ENCODE measurements at regions not wholly inside any gene's neighbourhood (a gene's known extent, or its start where the extent isn't known, plus 50 kb on each side); places are given as distances from the start of the nearest gene placed in this dataset.

DNA sequence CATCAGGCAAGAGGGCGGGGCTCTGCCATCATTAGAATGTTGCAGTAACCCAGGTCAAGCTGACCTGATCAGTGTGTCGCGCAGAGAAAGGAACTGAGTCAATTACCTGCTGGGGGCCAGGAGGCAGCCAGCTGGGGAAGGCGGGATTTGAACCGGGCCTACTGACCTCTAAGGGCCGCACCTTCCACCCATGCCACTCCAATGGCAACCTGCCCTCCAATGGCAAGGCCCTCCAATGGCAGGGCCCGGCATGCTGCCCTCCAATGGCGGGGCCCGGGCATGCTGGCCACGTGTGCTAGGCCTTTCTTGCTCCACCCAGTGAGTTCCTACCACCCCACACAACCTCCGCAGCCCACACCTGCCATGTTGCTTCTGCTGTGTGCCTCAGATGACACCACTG lies 407.6 kb downstream of the CTTN start:
- Histone ChIP-seq H3K9ac (no peak overlapping the region), H3K9me2 (ENCODE audit: insufficient read depth) (no peaks in the 10 kb centered on the region), H4K20me1 (ENCODE audit: insufficient read depth) (no peaks in the 10 kb centered on the region), H3K36me3 (ENCODE audit: low read depth) (no peaks in the 10 kb centered on the region), H3K4me1 (ENCODE audit: insufficient read depth) (no peaks in the 10 kb centered on the region), H3F3A (ENCODE audit: insufficient read depth) (no peaks in the 10 kb centered on the region), H2AFZ (no peak overlapping the region), H3K4me3 (no peak overlapping the region), H3K27ac (no peak overlapping the region), H3K9me3 (ENCODE audit: low read depth) (no peaks in the 10 kb centered on the region), H3K4me2 (ENCODE audit: unreplicated experiment) (no peak overlapping the region), H3K27me3 (replicated peaks; ENCODE audit: insufficient read depth) (no peaks in the 10 kb centered on the region), H3K79me2 (ENCODE audit: insufficient read depth) (no peaks in the 10 kb centered on the region)
- in situ Hi-C loops (cut with MboI), result no loop called here
- 54 to 57% methylated on average over 11 of the region's 11 CpGs for WGBS, 2 experiments (ENCODE audit: low coverage in 1 of 2, low lambda C conversion rate in 2 of 2, missing lambda C conversion rate in 2 of 2)
- TF ChIP-seq EZH2phosphoT487 (IDR thresholded peaks at IDR 0.05; ENCODE audit: insufficient read depth, low read depth) (no peak), EZH2 (IDR thresholded peaks at IDR 0.05; ENCODE audit: insufficient read depth, poor library complexity, severe bottlenecking) (no peak)
- no peak for DNase-seq

DNA sequence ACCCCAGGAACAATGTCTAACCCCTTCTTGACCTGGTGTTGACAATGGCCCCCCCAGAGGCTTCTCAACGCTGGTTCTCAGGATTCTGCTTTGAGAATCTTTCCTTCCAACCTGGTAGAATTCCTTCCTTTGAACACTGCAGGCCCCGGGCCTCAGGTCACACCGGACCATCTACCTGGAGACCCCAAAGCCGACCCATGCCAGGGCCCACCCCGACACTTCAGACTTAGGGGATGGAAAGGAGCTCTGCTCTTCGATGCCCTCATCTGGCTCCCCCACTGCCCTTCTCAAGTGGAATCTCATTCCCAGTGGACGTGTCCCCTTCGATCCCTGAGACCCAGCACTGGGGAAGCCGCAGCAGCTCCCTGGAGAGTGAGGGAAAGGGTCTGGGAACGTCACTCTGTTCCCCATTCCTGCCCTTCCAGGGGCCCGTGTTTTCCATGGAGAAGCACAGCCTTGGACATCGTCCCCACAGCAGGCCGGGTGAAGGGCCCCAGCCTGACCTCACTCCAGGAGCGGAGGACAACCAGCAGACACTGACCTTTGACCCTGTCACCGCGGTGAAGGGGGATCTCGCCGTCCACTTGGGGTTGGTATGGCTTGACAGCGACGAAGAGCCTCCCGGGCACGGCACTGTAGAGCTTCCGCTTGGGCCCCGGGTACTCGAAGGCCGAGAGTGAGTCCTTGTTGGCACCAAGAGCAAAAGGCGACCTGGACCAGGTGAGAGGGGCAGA lies 408.3 kb downstream of the CTTN start:
- H3K9ac ChIP-seq, result no peak overlapping the region
- H3K27ac ChIP-seq, result no peak overlapping the region
- no peaks in the 10 kb centered on the region for H3K9me2 ChIP-seq (ENCODE audit: insufficient read depth)
- no peaks in the 10 kb centered on the region for H3K36me3 ChIP-seq (ENCODE audit: low read depth)
- H3K79me2 ChIP-seq (ENCODE audit: insufficient read depth), result no peaks in the 10 kb centered on the region
- H3K27me3 ChIP-seq (replicated peaks; ENCODE audit: insufficient read depth), result no peaks in the 10 kb centered on the region
- H2AFZ ChIP-seq, result no peak overlapping the region
- in situ Hi-C loops (cut with MboI), result no loop called here
- TF ChIP-seq EZH2phosphoT487 (IDR thresholded peaks at IDR 0.05; ENCODE audit: insufficient read depth, low read depth) (no peak), EZH2 (IDR thresholded peaks at IDR 0.05; ENCODE audit: insufficient read depth, poor library complexity, severe bottlenecking) (no peak)
- H3K4me2 ChIP-seq (ENCODE audit: unreplicated experiment), result no peak overlapping the region
- no peaks in the 10 kb centered on the region for H3F3A ChIP-seq (ENCODE audit: insufficient read depth)
- H4K20me1 ChIP-seq (ENCODE audit: insufficient read depth), result no peaks in the 10 kb centered on the region
- 62 to 65% methylated on average over 26 to 27 of the region's 27 CpGs for WGBS, 2 experiments (ENCODE audit: low coverage in 1 of 2, low lambda C conversion rate in 2 of 2, missing lambda C conversion rate in 2 of 2)
- no peak overlapping the region for H3K4me3 ChIP-seq
- H3K9me3 ChIP-seq (ENCODE audit: low read depth), result no peaks in the 10 kb centered on the region
- no peak for DNase-seq
- H3K4me1 ChIP-seq (ENCODE audit: insufficient read depth), result no peaks in the 10 kb centered on the region

DNA sequence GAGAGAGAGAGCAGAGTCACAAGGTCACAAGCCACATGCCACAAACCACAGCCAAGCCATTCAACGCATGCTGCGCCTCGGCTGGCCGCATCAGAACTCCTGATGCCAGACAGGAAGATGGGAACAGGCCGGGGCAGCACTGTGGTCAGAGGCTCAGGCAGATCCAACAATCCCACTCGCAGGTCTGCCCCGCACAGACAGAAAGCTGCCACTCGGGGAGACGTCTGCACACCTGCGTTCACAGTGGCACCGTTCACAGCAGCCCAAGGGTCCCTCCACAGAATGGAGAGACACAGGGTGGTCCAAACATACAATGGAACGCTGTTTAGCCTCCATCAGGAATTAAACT lies 408.8 kb downstream of the CTTN start:
- in situ Hi-C loops (cut with MboI), result no loop called here
- no peak for TF ChIP-seq EZH2phosphoT487 (IDR thresholded peaks at IDR 0.05; ENCODE audit: insufficient read depth, low read depth)
- TF ChIP-seq EZH2 (IDR thresholded peaks at IDR 0.05; ENCODE audit: insufficient read depth, poor library complexity, severe bottlenecking), result no peak
- H4K20me1 ChIP-seq (ENCODE audit: insufficient read depth), result no peaks in the 10 kb centered on the region
- H3K4me3 ChIP-seq, result no peak overlapping the region
- H3K9me2 ChIP-seq (ENCODE audit: insufficient read depth), result no peaks in the 10 kb centered on the region
- no peaks in the 10 kb centered on the region for H3K27me3 ChIP-seq (replicated peaks; ENCODE audit: insufficient read depth)
- H3K9ac ChIP-seq, result no peak overlapping the region
- no peaks in the 10 kb centered on the region for H3K79me2 ChIP-seq (ENCODE audit: insufficient read depth)
- no peak overlapping the region for H2AFZ ChIP-seq
- 71 to 72% methylated on average over 12 of the region's 12 CpGs for WGBS, 2 experiments (ENCODE audit: low coverage in 1 of 2, low lambda C conversion rate in 2 of 2, missing lambda C conversion rate in 2 of 2)
- no peak overlapping the region for H3K27ac ChIP-seq
- H3K4me1 ChIP-seq (ENCODE audit: insufficient read depth), result no peaks in the 10 kb centered on the region
- H3K4me2 ChIP-seq (ENCODE audit: unreplicated experiment), result no peak overlapping the region
- no peaks in the 10 kb centered on the region for H3K36me3 ChIP-seq (ENCODE audit: low read depth)
- DNase-seq, result no peak
- no peaks in the 10 kb centered on the region for H3F3A ChIP-seq (ENCODE audit: insufficient read depth)
- H3K9me3 ChIP-seq (ENCODE audit: low read depth), result no peaks in the 10 kb centered on the region

DNA sequence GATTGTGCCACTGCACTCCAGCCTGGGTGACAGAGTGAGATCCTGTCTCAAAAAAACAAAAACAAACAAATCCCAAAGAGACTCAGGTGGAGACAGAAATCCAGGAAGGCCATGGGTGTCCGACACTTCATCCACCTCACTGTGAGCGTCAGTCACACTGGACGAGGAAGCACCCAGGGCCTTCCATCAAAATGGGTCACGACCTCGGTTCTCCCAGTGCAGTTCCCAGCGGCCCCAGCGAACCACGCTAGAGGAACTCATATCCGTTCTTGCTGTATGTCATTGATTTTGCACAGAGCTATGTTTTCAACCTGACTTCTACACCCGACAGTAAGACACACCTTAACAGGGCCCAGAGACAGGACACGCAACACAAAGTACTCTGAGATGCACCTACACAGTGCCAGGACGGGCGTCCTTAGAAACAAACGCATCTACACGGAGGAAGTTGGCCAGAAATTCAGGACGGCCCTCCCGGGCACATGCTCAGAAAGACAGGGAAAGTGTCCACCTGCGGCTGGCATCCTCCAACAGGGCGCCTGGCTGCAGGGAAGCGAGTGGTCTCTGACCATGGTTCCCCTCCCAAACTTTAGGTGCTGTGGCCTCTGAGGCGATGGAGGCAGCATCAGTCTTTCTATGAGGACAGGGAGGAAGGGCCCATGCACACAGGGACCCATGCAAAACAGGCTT lies 410.5 kb downstream of the CTTN start:
- Histone ChIP-seq H3K36me3 (ENCODE audit: low read depth) (no peaks in the 10 kb centered on the region), H3K9me2 (ENCODE audit: insufficient read depth) (no peaks in the 10 kb centered on the region), H3K27ac (no peak overlapping the region), H3K9ac (no peak overlapping the region), H3K4me2 (ENCODE audit: unreplicated experiment) (no peak overlapping the region), H3K79me2 (ENCODE audit: insufficient read depth) (no peaks in the 10 kb centered on the region), H3K4me1 (ENCODE audit: insufficient read depth) (no peaks in the 10 kb centered on the region), H4K20me1 (ENCODE audit: insufficient read depth) (no peaks in the 10 kb centered on the region), H3K27me3 (replicated peaks; ENCODE audit: insufficient read depth) (no peaks in the 10 kb centered on the region), H3K4me3 (no peak overlapping the region), H3F3A (ENCODE audit: insufficient read depth) (no peaks in the 10 kb centered on the region), H3K9me3 (ENCODE audit: low read depth) (no peaks in the 10 kb centered on the region), H2AFZ (no peak overlapping the region)
- in situ Hi-C loops (cut with MboI), result no loop called here
- WGBS, 2 experiments (ENCODE audit: low coverage in 1 of 2, low lambda C conversion rate in 2 of 2, missing lambda C conversion rate in 2 of 2), result 68 to 70% methylated on average over 21 of the region's 21 CpGs
- no peak for DNase-seq
- TF ChIP-seq EZH2phosphoT487 (IDR thresholded peaks at IDR 0.05; ENCODE audit: insufficient read depth, low read depth), result no peak
- TF ChIP-seq EZH2 (IDR thresholded peaks at IDR 0.05; ENCODE audit: insufficient read depth, poor library complexity, severe bottlenecking), result no peak

Data from GM23248 (cell line).